PC-3 (cell line): ENCODE measurements at regions not wholly inside any gene's neighbourhood (a gene's known extent, or its start where the extent isn't known, plus 50 kb on each side); places are given as distances from the start of the nearest gene placed in this dataset.

Source experiments
- CTCF ChIP-seq: fragments of 300-600 bp; sonication (generic); conservative IDR thresholded peaks from 2 replicates; pipeline ENCODE4 v1.5.1; 2017; ENCODE audit warnings: antibody characterized with exemption, low read depth, mild to moderate bottlenecking, low read length
- EZH2phosphoT487 ChIP-seq: fragments of 300-600 bp; sonication (generic); IDR thresholded peaks from 2 replicates; pipeline ENCODE4 v1.6.1; 2018; ENCODE audit warnings: mild to moderate bottlenecking, antibody characterized with exemption, low read length, borderline replicate concordance

- no peak for TF ChIP-seq CTCF
- TF ChIP-seq EZH2phosphoT487 = no peak
These were observed 64.4 kb downstream of the SEPTIN7 start for GRCh38 chr7:35865287-35865686.
